CD4-positive, CD25-positive, alpha-beta regulatory T cell (primary cell): ENCODE measurements at regions not wholly inside any gene's neighbourhood (a gene's known extent, or its start where the extent isn't known, plus 50 kb on each side); places are given as distances from the start of the nearest gene placed in this dataset.

Experiments
- ATAC-seq, 2 donors: fragments of 150-1000 bp; cut with Tn5 transposase; one replicate each; pipeline ENCODE4 v1.10.0; 2021; ENCODE audit warnings: low read depth in 2 of 2, moderate number of reproducible peaks in 2 of 2, moderate library complexity in 1 of 2
- DNase-seq, 3 donors: peaks; one replicate each; pipeline versions ENCODE4 v3.0.0 to v3.0.0-alpha.2; 2012 to 2022; ENCODE audit warnings: mixed read lengths in 1 of 3
- H3K27ac ChIP-seq: one replicate; pipeline ENCODE4 v1.7.0; 2013; ENCODE audit warnings: mild to moderate bottlenecking, low read length; ENCODE audit not compliant: insufficient read depth, poor library complexity, severe bottlenecking
- H3K27me3 ChIP-seq: one replicate; pipeline ENCODE4 v1.7.0; 2013; ENCODE audit warnings: low read length; ENCODE audit not compliant: control insufficient read depth, insufficient read depth
- H3K36me3 ChIP-seq: one replicate; pipeline ENCODE4 v1.7.0; 2013; ENCODE audit warnings: mild to moderate bottlenecking, low read length, moderate library complexity; ENCODE audit not compliant: control insufficient read depth, insufficient read depth
- H3K4me1 ChIP-seq: 2 replicates; pipeline ENCODE4 v1.7.0; 2013; ENCODE audit warnings: mild to moderate bottlenecking, low read length; ENCODE audit not compliant: insufficient read depth, control insufficient read depth, poor library complexity, severe bottlenecking
- H3K4me3 ChIP-seq: one replicate; pipeline ENCODE4 v1.7.0; 2013; ENCODE audit warnings: low read depth, mild to moderate bottlenecking, low read length, moderate library complexity
- H3K9me3 ChIP-seq, 2 experiments: 1 replicate in 1 of 2; 2 replicates in 1 of 2; pipeline ENCODE4 v1.7.0; 2013; ENCODE audit warnings: low read length in 2 of 2, mild to moderate bottlenecking in 1 of 2, moderate library complexity in 1 of 2; ENCODE audit not compliant: control insufficient read depth in 2 of 2
- H3K27ac Mint-ChIP-seq, 3 donors: one replicate each; pipeline ENCODE4 v1.8.0; 2020 to 2022; ENCODE audit warnings: mild to moderate bottlenecking in 3 of 3, mixed read lengths in 3 of 3, moderate library complexity in 2 of 3
- H3K27me3 Mint-ChIP-seq: one replicate; pipeline ENCODE4 v1.8.0; 2022; ENCODE audit warnings: mild to moderate bottlenecking, mixed read lengths
- H3K36me3 Mint-ChIP-seq: one replicate; pipeline ENCODE4 v1.8.0; 2020; ENCODE audit warnings: mixed read lengths
- H3K4me1 Mint-ChIP-seq, 4 donors: one replicate each; pipeline ENCODE4 v1.8.0; 2020 to 2022; ENCODE audit warnings: mixed read lengths in 4 of 4, mild to moderate bottlenecking in 1 of 4
- H3K4me3 Mint-ChIP-seq, 4 donors: one replicate each; pipeline ENCODE4 v1.8.0; 2020 to 2022; ENCODE audit warnings: mild to moderate bottlenecking in 4 of 4, mixed read lengths in 4 of 4, moderate library complexity in 3 of 4
- H3K9me3 Mint-ChIP-seq, 7 donors: one replicate each; pipeline ENCODE4 v1.8.0; 2020 to 2022; ENCODE audit warnings: mixed read lengths in 7 of 7, mild to moderate bottlenecking in 3 of 7, moderate library complexity in 2 of 7

GRCh38 chr9:32264170-32264864 is 120.1 kb upstream of the ACO1 start:
- H3K9me3 Mint-ChIP-seq = peaks cover 0 to 2% (median 0%) of the 10 kb centered on the region in 7 donors
- Histone ChIP-seq H3K4me3 (no peak overlapping the region), H3K27me3 (peaks cover 3% of the 10 kb centered on the region), H3K27ac (no peak overlapping the region), H3K9me3 (no peaks in the 10 kb centered on the region), H3K4me1 (no peaks in the 10 kb centered on the region), H3K36me3 (no peaks in the 10 kb centered on the region)
- H3K27ac Mint-ChIP-seq = no peak overlapping the region
- DNase-seq = no peak
- no peak for ATAC-seq
- peaks cover 6% of the 10 kb centered on the region for H3K27me3 Mint-ChIP-seq
- no peaks in the 10 kb centered on the region for H3K36me3 Mint-ChIP-seq
- H3K4me3 Mint-ChIP-seq = no peak overlapping the region
- no peaks in the 10 kb centered on the region for H3K4me1 Mint-ChIP-seq

- no peaks in the 10 kb centered on the region for H3K36me3 ChIP-seq
- Mint-ChIP-seq H3K27me3 (peaks cover 6% of the 10 kb centered on the region), H3K4me3 (no peak overlapping the region), H3K9me3 (peaks cover 0 to 2% (median 0%) of the 10 kb centered on the region in 7 donors), H3K27ac (no peak overlapping the region), H3K36me3 (no peaks in the 10 kb centered on the region), H3K4me1 (no peaks in the 10 kb centered on the region)
- no peaks in the 10 kb centered on the region for H3K9me3 ChIP-seq
- DNase-seq = no peak
- no peak overlapping the region for H3K4me3 ChIP-seq
- H3K27me3 ChIP-seq = peaks cover 3% of the 10 kb centered on the region
- no peak overlapping the region for H3K27ac ChIP-seq
- H3K4me1 ChIP-seq = no peaks in the 10 kb centered on the region
- no peak for ATAC-seq
Measured at GRCh38 chr9:32265037-32265436, 119.4 kb upstream of the ACO1 start.

- no peak overlapping the region for H3K27ac Mint-ChIP-seq
- DNase-seq = no peak
Measured at GRCh38 chr9:32278991-32279390, 105.5 kb upstream of the ACO1 start.

GRCh38 chr9:32289756-32290155 is 94.7 kb upstream of the ACO1 start:
- Mint-ChIP-seq H3K27me3 (peaks cover 14% of the 10 kb centered on the region), H3K4me1 (no peaks in the 10 kb centered on the region), H3K4me3 (no peak overlapping the region), H3K27ac (no peak overlapping the region), H3K36me3 (no peaks in the 10 kb centered on the region), H3K9me3 (peaks cover 0 to 4% (median 0%) of the 10 kb centered on the region in 7 donors)
- Histone ChIP-seq H3K36me3 (no peaks in the 10 kb centered on the region), H3K9me3 (no peaks in the 10 kb centered on the region), H3K27me3 (no peaks in the 10 kb centered on the region), H3K27ac (no peak overlapping the region), H3K4me3 (no peak overlapping the region), H3K4me1 (no peaks in the 10 kb centered on the region)
- ATAC-seq = no peak
- DNase-seq = no peak

More at GRCh38 chr9:32278991-32279390, 105.5 kb upstream of the ACO1 start:
- Mint-ChIP-seq H3K27me3 (peaks cover 5% of the 10 kb centered on the region), H3K36me3 (no peaks in the 10 kb centered on the region), H3K9me3 (peaks cover 0 to 4% (median 0%) of the 10 kb centered on the region in 7 donors), H3K4me3 (no peak overlapping the region), H3K4me1 (no peaks in the 10 kb centered on the region)
- ATAC-seq = no peak
- Histone ChIP-seq H3K4me1 (no peaks in the 10 kb centered on the region), H3K9me3 (no peaks in the 10 kb centered on the region), H3K4me3 (no peak overlapping the region), H3K27ac (no peak overlapping the region), H3K27me3 (no peaks in the 10 kb centered on the region), H3K36me3 (no peaks in the 10 kb centered on the region)

- Mint-ChIP-seq H3K4me3 (no peak overlapping the region), H3K36me3 (no peaks in the 10 kb centered on the region), H3K9me3 (peaks cover 0 to 4% (median 0%) of the 10 kb centered on the region in 7 donors), H3K4me1 (no peaks in the 10 kb centered on the region), H3K27me3 (peaks cover 16% of the 10 kb centered on the region), H3K27ac (no peak overlapping the region)
- Histone ChIP-seq H3K4me3 (no peak overlapping the region), H3K9me3 (no peaks in the 10 kb centered on the region), H3K27me3 (peaks cover 2% of the 10 kb centered on the region), H3K27ac (no peak overlapping the region), H3K36me3 (no peaks in the 10 kb centered on the region), H3K4me1 (no peaks in the 10 kb centered on the region)
- ATAC-seq (no peak), DNase-seq (no peak)
Measured at GRCh38 chr9:32291370-32291769, 93.1 kb upstream of the ACO1 start.

- H3K27ac Mint-ChIP-seq = no peak overlapping the region
- no peak overlapping the region for H3K4me3 ChIP-seq
- no peaks in the 10 kb centered on the region for H3K36me3 ChIP-seq
- H3K9me3 Mint-ChIP-seq = peaks cover 0 to 4% (median 0%) of the 10 kb centered on the region in 7 donors
- H3K36me3 Mint-ChIP-seq = no peaks in the 10 kb centered on the region
- H3K4me1 ChIP-seq = no peaks in the 10 kb centered on the region
- peaks cover 2% of the 10 kb centered on the region for H3K27me3 ChIP-seq
- no peaks in the 10 kb centered on the region for H3K9me3 ChIP-seq
- peaks cover 19% of the 10 kb centered on the region for H3K27me3 Mint-ChIP-seq
- ATAC-seq (no peak), DNase-seq (no peak)
- H3K4me3 Mint-ChIP-seq = no peak overlapping the region
- no peaks in the 10 kb centered on the region for H3K4me1 Mint-ChIP-seq
- H3K27ac ChIP-seq = no peak overlapping the region
Measured at GRCh38 chr9:32292611-32293010, 91.8 kb upstream of the ACO1 start.

GRCh38 chr9:32293091-32293490 is 91.4 kb upstream of the ACO1 start:
- Histone ChIP-seq H3K36me3 (no peaks in the 10 kb centered on the region), H3K4me1 (no peaks in the 10 kb centered on the region), H3K9me3 (no peaks in the 10 kb centered on the region), H3K27me3 (peaks cover 2% of the 10 kb centered on the region), H3K4me3 (no peak overlapping the region), H3K27ac (no peak overlapping the region)
- Mint-ChIP-seq H3K27ac (no peak overlapping the region), H3K4me3 (no peak overlapping the region), H3K4me1 (no peaks in the 10 kb centered on the region), H3K27me3 (peaks cover 19% of the 10 kb centered on the region), H3K36me3 (no peaks in the 10 kb centered on the region), H3K9me3 (peaks cover 0 to 5% (median 0%) of the 10 kb centered on the region in 7 donors)
- no peak for ATAC-seq
- DNase-seq = no peak

- peaks cover 0 to 8% (median 0%) of the 10 kb centered on the region in 7 donors for H3K9me3 Mint-ChIP-seq
- no peaks in the 10 kb centered on the region for H3K36me3 Mint-ChIP-seq
- H3K27ac Mint-ChIP-seq = no peak overlapping the region
- H3K4me3 Mint-ChIP-seq = no peak overlapping the region
- no peaks in the 10 kb centered on the region for H3K9me3 ChIP-seq
- H3K27me3 ChIP-seq = peaks cover 2% of the 10 kb centered on the region
- no peaks in the 10 kb centered on the region for H3K4me1 Mint-ChIP-seq
- no peak overlapping the region for H3K27ac ChIP-seq
- peaks cover 14% of the 10 kb centered on the region for H3K27me3 Mint-ChIP-seq
- no peak overlapping the region for H3K4me3 ChIP-seq
- no peaks in the 10 kb centered on the region for H3K4me1 ChIP-seq
- DNase-seq (no peak), ATAC-seq (no peak)
- H3K36me3 ChIP-seq = no peaks in the 10 kb centered on the region
Measured at GRCh38 chr9:32294106-32294505, 90.3 kb upstream of the ACO1 start.
